ENCODE measurements at regions not wholly inside any gene's neighbourhood (a gene's known extent, or its start where the extent isn't known, plus 50 kb on each side); places are given as distances from the start of the nearest gene placed in this dataset.
"Not testable (repeated sequence)": the region's sequence is repeated elsewhere in the genome, so short reads cannot be mapped to it uniquely, and the experiment has no call there.

GRCh38 chr7:131068604-131069021, 259.1 kb upstream of the MKLN1 start:
- in situ Hi-C loops (cut with HindIII; ENCODE audit: low sequenced_read_pairs), result no loop called here

GRCh38 chr7:131071786-131072504, 255.7 kb upstream of the MKLN1 start:
- in situ Hi-C loops (cut with HindIII; ENCODE audit: low sequenced_read_pairs), result no loop called here

DNA sequence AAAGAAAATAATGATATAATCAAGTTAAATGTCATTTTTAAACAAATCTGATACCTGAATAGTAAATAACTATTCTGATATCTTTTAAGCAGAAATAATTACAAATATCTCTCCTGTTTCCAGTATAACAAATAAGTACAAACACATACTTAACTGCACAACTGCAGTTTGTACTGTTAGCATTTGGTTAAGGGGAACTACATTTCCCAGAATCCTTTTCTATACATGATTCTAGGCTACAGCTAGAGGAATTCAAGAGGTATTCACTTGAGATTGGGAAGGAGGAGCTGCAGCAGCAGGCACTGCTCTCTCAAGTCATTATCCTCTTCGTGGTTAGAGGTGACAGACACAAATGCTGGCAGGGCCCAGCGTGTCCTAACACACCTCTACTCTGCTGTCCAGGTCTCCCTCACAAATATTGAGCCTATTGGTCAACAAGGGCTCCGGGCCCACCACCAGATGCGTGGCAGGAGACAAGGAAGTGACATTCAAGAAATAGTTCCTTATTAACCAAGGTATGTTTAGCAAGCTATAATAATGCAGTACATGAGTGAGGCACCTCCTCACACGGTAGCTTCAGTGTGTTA, 255.1 kb upstream of the MKLN1 start:
- in situ Hi-C loops (cut with HindIII; ENCODE audit: low sequenced_read_pairs), result no loop called here

GRCh38 chr7:131074043-131074442, 253.6 kb upstream of the MKLN1 start:
- in situ Hi-C loops (cut with HindIII; ENCODE audit: low sequenced_read_pairs), result no loop called here

GRCh38 chr7:131074585-131074984, 253.1 kb upstream of the MKLN1 start:
- in situ Hi-C loops (cut with HindIII; ENCODE audit: low sequenced_read_pairs), result no loop called here

DNA sequence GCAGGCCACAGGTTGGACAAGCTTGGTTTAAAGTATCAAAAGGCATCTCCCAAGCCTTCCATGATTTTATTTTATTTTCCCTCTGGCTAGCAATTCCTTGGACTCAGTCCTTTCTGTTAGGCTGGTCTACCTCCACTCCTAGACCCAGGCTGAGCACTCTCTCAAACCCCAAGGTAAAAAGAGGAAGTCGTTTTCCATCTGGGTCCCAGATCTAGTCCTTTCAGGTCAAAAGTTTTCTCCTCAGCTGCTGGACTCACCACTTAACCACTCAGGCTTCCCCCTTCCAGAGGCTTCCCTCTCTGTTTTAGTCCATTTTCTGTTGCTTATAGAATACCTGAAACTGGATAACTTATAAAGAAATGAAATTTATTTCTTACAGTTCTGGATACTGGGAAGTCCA, 252.3 kb upstream of the MKLN1 start:
- in situ Hi-C loops (cut with HindIII; ENCODE audit: low sequenced_read_pairs), result no loop called here

DNA sequence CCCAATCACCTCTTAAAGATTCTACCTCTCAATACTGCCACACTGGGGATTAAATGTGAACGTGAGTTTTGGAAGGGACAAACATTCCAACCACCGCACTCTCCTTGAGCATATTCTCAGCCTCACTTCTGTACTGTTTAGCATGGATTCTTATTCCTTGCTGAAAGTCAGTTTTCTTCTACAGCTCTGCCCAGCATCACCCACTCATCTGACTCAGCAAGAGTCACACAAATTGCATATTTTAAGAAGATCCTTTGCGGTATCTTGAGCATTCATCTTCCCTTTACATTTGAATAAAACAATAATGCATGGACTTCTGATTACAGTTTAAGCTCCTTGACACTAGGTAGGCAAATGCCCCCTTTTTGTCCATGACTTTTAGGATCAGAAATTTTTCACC, 251.6 kb upstream of the MKLN1 start:
- in situ Hi-C loops (cut with HindIII; ENCODE audit: low sequenced_read_pairs), result no loop called here

GRCh38 chr7:131076711-131077181, 250.9 kb upstream of the MKLN1 start:
- in situ Hi-C loops (cut with HindIII; ENCODE audit: low sequenced_read_pairs), result no loop called here

GRCh38 chr7:131077735-131078134, 249.9 kb upstream of the MKLN1 start:
- in situ Hi-C loops (cut with HindIII; ENCODE audit: low sequenced_read_pairs), result no loop called here

DNA sequence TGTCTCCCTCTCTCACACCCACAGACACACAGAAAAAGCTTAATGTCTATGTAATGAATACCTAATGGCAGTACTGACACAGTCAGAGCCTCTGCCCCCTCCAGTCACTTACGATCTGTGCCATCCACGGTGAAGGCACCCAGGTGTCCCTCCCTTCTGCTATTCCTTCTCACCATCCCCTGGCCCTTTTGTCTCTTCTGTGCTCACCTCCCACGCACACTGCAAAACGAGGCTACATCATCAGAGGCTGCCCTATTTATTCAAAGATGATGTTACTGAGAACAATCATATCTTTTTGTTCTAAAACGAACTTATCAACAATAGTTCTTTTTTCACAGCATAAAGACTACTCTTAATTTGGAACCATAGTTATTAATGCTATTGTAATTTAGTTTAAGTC, 246.9 kb upstream of the MKLN1 start:
- in situ Hi-C loops (cut with HindIII; ENCODE audit: low sequenced_read_pairs), result no loop called here

- in situ Hi-C loops (cut with HindIII; ENCODE audit: low sequenced_read_pairs), result no loop called here
These were observed 246.4 kb upstream of the MKLN1 start for GRCh38 chr7:131081308-131081707.

DNA sequence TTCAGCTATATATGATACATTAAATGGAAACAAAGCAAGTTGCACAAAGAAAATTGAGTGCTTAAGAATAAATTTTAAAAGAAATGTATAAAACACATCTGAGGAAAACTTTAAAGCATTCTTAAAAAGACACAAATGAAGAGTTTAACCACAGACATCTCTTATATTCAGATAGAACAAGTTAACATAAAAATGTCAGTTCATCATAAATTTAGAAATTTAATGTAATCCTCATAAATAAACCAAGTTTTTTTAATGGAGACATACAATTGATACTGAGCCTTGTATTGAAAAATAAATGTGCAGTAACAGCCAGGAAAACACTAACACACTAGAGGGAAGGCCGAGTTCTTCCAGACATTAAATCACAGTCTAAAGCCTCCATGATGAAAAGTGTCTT, 243.9 kb upstream of the MKLN1 start:
- in situ Hi-C loops (cut with HindIII; ENCODE audit: low sequenced_read_pairs), result no loop called here

- in situ Hi-C loops (cut with HindIII; ENCODE audit: low sequenced_read_pairs), result not testable (repeated sequence)
These were observed 243.3 kb upstream of the MKLN1 start for GRCh38 chr7:131084336-131084735.

DNA sequence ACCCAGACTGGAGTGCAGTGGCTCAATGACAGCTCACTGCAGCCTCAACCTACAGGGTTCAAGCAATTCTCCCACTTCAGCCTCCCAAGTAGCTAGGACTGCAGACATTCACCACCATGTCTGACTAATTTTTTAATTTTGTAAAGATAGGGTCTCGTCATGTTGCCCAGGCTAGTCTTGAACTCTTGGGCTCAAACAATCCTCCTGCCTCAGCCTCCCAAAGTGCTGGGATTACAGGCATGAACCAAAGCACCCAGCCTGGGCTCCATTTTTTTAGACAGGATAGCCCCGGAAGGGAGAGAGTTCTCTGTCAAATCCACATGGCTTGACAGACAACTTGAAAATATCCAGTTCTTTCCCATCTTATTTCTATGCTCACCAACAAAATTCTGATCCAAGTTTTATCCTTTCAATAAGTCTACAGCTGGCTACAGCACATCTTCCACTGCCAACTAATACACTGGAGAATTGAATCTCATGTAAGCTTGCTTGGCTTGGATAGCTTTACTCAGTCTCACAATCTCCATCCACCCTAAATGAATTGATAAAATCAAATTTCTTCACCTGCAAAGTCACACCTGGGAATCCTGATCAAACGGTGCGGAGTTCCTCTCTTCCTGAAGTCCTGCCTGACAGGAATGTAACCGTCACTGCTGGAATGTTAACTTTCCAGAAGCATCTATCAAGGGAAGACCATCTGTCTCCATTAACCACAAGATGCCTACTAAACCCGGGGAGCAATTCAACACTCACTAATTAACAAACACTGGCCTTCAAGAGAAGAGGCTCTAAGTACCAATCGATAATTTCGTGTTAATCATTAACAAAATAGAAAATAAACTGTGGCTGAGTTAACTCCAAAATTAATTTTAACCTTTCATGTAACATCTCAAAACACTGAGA, 239.7 kb upstream of the MKLN1 start:
- in situ Hi-C loops (cut with HindIII; ENCODE audit: low sequenced_read_pairs), result no loop called here

DNA sequence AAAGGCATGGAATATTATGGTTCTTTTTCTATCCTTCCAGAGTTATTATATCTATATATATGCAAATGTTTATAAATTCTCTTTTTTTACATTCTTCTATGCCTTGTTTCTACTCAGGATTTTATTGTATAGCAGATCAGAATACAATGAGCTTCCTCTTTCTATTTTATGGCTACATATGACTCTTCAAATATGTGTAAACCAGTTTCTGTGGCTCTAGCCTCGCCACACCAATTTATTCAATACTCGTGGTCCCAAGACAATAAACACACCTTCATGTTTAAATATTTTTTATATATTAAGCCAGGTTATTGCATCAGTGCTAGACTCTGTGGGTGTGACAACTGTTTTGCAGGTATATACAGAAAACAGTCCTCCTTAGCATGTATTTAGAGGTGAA, 237.5 kb upstream of the MKLN1 start:
- in situ Hi-C loops (cut with HindIII; ENCODE audit: low sequenced_read_pairs), result no loop called here

DNA sequence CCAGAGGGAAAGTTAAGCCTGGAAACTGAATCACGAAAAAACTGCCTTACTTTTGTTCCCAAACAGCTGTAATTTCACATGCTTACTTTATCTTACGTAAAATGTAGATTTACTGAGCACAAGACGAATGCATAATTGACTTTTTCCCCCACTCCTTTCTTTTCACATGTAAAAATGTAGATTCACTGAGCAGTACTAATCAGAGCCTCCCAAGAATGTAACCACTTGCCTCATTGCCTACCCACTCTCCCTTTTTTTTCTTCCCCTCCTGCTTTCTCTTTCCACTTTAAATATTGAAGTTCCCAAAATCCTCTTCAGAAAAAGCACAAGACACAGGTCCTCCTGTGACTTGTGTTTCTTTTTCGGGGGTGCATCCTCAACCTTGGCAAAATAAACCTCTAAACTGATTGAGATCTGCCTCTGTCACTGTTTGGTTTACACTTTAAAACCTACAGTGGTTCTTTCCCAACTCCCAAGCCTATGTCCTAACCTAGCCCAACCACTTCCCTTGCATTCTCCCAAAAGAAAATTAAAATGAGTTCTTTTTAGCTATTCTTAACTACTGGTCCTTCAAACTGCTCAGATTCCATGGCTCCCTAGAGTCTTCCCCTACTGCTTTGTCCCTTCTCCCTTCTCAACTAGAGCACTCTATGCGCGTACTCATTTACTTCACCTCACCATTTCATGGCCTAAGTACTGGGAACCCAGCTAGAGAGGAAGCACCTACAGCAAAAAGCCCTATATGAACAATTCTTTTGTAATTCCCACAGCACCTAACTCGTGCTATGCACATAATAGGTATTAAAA, 236.6 kb upstream of the MKLN1 start:
- in situ Hi-C loops (cut with HindIII; ENCODE audit: low sequenced_read_pairs), result no loop called here

DNA sequence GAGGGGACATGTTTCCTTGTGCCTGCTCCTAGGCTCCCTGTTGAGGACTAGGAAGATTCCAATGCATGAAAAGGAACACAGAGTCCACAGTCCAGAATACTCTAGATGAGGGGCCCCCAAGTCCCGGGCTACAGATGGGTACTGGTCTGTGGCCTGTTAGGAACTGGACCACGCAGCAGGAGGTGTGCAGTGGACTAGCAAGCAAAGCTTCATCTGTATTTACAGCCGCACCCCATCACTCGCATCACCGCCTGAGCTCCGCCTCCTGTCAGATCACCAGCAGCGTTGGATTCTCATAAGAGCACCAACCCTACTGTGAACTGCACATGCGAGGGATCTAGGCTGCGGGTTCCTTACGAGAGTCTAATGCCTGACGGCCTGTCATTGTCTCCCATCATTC, 233.0 kb upstream of the MKLN1 start:
- in situ Hi-C loops (cut with HindIII; ENCODE audit: low sequenced_read_pairs), result no loop called here

DNA sequence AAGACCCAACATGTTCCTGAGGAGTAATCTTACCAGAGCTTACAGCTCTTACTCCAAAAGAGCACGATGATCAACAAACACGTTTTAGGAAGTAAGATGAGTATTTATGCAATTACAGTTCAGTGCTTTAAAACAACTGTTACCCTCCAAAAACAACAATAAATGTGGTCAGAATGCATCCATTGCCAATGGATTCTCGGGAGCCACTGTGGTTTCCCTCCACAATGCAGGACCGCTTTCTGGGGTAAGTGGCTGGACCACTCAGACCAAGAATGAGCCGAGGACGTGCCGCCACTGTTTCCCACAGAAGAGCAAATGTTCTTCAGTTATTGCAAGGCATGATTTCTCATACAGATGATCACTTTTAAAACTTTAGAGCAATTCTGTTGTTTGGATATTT, 232.3 kb upstream of the MKLN1 start:
- in situ Hi-C loops (cut with HindIII; ENCODE audit: low sequenced_read_pairs), result no loop called here

DNA sequence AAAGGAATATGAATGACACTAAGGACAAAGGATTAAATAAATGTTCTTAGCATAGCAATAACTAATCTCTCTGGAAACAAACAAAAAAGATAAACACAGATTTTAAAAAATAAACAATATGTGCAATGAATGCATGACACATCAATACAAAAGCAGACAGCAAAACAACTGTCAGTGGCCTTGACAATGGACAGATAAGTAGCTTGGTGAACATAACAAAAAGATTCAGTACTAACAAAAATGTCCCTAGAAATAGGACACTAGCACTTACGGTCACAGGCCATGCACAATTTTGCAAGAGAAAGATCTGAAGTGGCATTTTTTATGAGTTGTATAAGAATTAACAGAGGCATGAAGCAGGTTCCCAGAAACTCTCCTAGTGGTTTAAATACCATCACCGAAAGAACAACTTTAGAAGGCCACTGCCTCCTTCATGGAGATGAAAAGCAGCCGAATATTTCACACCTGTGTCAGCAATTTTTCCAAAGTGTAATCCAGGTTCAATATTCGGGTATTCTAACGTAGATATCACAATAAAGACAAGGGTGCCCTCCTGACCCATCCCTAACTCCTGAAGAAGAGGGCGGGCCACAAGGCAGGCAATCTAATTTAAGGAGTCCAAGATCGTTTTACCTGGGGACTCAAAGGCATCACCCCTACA, 231.3 kb upstream of the MKLN1 start:
- in situ Hi-C loops (cut with HindIII; ENCODE audit: low sequenced_read_pairs), result no loop called here

DNA sequence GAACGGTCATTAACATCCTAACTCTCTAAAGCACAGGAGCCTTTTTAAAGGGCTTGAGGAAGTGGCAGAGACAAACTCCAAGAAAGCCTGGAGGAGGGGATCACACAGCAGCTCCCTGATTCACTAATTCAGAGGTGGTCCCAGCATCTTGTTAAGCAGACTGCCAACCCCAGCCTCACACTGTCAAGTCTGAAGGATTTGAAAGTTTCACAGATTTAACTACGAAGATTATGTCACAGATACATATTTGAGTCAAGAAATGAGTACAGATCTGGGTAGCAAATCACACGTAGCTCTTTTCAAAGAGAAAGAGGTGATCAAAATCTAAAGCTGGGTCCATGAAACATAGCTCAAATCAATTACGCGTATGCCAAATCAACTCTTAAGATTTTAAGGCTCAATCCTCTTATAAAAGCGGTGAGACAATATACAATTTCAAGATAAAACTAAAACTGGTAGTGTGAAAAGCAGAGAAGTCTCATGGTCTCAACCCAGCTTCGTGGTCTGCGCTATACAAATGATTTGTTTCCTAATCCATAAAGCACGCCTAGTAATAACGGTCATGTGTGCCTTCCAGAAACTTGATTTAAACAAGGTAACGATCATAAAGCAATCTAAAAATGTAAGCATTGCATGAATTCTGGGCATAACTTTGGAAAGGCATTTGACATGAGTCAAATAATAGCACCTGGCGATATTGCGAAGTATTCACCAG, 229.9 kb upstream of the MKLN1 start:
- in situ Hi-C loops (cut with HindIII; ENCODE audit: low sequenced_read_pairs), result no loop called here

Data from endothelial cell of hepatic sinusoid (primary cell).